Muscle of back (tissue), 3 donors: ENCODE measurements at regions not wholly inside any gene's neighbourhood (a gene's known extent, or its start where the extent isn't known, plus 50 kb on each side); places are given as distances from the start of the nearest gene placed in this dataset.

Experiments used
- DNase-seq, 3 donors: peaks; one replicate each; pipeline versions ENCODE4 v3.0.0 to v3.0.0-alpha.2; 2013

DNA sequence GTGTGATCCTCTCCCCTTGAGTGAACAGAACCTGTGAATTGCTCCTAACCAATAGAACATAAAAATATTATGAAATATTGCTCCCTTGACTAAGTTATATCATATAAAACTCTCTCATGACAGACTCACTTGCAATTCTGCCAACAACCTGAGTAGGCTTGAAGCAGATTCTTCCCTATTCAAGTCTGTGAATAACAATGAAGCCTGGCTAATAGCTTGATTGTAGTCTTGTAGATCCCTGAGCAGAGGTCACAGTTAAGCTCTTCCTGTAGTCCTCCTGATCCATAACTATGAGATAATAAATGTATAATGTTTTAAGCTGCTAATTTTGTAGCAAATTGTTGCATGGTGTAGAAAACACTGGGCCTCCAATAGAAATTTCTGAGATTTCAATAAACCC, 540.1 kb upstream of the TENM4 start:
- DNase-seq = no peak

DNA sequence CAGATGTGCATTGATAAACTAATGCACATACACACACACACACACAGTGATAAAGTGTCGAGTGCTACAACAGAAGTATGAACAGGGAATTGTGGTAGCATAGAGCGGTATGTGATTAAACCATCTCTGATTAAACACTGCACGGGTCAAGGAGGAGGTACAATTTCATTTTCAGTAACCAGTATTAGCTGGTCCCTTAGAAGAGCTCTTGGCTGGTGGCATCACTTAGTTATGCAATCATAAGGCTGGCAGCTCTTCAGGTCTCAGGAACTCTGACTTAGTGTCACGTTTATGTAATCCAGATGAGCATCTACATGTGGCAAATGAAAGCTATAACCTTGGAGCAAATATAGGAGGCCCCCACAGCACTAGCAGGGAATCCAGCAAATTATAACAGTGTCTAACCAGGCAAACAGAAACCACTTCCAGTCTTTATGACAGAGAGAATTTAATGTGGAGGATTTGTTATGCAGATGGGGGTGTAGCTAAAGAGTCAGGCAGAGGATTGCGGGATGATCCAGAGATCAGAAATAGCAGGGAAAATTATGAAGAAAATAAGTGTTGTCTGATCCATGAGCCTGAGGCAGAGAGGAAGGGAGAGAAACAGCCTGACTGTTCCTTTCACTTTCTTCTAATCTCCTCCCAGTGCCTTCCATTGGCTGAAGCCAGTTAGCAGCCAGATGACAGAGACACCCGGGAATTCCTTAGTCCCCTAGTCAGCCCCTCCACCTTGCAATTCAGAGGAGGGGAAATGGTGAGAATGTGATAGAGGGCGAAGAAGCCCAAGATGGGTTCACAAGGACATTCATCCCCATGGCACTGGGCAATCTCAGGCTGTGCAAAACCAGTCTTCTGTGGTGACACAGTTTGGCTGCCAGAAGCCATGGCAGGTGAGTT, 533.1 kb upstream of the TENM4 start:
- DNase-seq = peak in 1 of 3 donors; percentile 30

DNA sequence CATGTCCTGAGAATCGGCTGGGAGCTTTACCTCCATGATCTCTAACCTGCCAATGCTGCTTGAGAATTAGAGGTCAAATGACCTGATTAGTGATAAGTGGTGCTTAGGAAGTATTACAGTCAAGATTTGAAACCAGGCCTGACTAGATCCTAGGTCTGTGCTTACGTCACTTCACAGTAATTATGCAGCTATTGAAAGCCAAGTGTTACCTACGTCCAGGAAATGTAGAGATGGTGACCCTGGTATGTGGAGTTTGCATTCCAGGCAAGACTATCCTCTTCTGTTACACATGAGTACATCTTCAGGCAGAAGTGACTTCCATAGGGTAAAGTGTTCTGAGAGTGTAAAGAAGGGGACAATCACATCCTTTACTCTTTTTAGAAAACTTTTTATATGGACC, 530.4 kb upstream of the TENM4 start:
- no peak for DNase-seq

DNA sequence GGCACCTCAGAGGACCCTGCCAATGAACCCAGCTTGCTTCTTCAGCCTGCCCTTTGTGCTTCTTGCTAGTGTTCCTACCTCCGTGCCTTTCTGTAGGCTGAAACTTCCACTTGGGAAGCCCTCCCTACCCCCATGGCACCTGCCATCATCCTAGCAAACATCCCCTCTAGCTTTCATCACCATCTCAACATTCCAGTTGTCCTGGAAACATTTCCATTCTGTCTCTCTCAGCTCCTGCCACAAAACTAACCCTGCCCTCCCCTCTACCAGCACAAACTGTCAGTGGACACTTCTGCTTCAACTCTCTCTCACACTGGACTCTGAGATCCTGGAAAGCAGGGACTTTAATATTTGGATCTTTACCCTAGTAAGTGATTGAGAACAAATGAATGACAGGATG, 525.8 kb upstream of the TENM4 start:
- DNase-seq = no peak

DNA sequence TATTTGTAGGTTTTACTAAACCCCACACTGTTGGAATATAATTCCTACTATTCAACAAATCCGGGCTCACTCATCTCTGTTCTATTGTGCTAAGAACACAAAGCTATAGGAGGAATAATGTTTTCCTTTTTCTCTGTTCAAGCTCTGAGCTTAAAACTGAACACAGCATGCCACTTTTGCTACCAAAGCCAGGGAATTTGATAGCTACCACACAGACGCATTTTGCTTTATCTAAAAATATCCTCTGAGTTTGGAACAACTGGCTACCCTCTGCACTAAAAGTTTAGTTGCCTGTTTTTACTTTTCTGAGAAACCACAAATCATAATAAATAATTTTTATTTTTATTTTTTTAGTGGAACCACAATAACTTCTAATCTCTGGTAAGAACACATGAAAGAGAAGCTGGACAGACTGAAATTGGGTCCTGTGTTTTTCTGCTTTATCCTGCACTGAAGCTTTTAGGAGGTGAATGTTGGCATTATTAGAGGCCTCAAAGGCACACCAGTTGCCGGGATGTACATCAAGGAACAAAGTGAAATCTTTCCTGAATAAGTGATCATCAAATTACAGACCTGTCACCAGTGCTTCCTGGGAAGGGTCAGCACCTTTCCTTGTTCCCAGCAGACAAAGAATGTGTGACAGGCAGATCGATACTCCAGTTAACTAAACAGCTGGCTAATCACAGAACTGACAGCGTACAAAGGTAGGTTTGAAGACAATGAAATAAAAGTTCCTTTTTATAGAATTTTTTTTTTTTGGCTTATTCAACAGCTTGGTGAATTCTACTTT, 523.2 kb upstream of the TENM4 start:
- no peak for DNase-seq

DNA sequence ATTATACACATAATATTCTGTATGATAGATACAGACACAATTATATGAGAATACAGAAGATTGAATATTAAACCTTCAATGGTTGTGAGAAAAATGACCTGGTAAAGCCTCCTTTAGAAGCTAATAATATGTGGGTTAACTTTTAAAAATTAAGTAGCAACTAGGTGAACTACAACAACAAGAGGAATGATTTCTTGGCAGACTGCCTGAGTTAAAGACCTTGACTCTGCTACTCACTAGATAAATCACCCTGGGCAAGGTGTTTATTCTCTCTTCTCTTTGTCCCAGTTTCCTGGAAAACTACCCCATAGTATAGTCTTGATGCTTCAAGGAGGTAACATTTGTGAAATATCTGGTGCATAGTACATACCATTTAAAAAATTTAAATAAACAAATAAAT, 519.6 kb upstream of the TENM4 start:
- no peak for DNase-seq

DNA sequence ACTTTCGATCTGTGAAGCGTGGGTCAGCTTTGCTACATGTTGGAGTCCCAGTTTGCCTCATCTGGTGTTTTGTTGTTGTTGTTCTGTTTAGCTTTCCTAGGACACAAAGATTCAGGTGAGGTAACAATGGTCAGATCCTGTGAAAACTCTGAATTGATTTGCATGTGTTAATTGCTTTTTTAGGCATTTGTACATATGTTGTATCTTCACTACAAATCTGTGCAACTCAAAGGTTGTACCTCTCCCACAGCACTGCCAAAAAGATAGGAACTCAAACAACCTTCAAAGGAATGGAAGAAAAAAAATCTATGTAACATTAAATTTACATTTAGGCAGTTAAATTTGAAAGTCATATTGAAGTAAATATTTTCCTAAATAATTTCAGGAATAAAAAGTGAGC, 518.5 kb upstream of the TENM4 start:
- no peak for DNase-seq

DNA sequence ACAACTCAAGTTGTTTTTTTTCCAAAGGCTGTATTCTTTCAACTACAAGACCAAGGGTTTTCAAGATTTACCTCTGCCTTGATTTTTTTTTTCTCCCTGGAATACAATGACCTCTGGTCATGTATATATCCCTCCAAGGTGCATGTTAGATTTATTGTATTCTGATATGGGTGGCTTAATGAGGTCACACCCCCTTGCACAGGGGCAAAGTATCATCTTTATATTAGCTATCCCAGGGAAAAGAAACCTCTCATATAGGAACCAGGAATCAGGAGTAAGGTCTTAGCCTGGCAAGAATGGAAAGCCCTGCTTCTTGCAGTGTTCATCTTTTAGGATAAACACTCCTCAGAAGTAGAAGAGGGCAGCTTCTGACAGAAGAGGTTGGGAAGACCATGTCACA, 516.9 kb upstream of the TENM4 start:
- no peak for DNase-seq

DNA sequence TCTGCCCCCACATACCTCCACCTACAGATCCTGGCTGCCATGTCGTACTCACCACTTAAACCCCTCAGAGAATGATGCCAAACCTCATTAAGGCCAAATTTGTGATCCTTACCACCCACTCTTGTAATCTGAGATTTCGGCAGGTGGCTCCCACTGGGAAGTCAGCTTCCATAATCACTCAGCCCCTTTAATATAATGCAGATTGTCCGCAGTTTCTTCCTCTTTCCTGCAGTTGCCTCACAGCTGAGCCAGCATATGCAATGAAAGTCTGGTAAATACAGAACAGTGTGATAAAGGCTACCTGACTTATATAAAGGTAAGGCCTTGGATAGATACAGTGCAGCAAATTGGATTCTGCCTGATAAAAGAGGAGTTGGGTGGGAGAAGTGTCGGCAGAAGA, 515.2 kb upstream of the TENM4 start:
- DNase-seq = no peak

DNA sequence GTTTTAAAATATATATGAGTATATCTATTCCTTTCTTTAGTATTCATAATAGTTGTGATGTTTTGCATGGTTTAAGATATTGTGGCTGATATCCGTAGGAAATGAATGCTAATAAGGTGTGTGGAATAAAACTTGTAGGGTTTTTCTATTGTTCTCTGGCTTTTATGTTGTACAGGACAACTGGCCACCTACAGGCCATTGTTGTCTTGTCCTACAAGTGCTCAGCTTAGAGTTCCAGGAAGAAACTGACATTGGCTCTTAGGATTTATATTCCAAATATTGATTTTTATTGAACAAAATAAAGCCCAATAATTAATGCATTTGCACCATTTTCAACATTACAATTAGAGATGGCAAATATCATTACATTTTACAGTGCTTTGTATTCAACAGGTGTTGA, 512.8 kb upstream of the TENM4 start:
- no peak for DNase-seq

DNA sequence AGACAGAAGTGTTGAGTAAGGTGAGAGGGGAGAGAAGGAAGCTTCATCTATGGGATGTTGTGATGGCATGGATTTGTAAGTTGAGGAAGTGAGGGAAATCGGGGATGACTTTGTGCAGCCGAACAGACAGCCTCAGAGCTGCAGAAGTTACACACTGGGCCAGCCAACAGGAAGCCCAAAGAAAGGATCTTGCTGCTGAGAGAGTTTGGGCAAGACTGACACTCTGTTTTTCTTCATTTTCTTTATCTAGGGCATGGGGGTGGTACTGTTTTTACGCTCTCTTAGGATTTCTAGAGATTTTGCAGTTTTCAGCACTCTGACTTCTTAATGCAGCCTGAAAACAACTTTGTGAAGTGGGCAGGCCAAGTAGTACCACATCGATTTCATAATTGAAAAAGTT, 509.9 kb upstream of the TENM4 start:
- no peak for DNase-seq

DNA sequence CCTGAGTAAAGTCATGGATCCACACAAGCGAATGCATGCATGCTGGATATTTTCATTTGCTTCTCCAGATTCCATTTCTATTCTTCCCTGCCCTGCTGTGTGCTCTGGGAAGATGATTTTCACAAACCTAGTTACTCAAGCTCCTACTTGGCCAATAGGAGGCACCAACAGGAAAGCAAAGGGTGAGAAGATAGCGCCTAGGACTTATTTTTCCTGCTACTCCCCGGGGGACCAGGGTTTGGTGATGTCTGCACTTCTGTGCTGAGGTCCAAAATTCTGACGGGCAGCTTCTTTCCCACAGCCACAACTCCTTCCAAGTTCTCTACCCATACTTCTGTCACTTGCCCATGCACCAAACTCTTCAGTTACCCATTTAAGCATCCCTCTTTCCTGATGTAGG, 509.3 kb upstream of the TENM4 start:
- no peak for DNase-seq

DNA sequence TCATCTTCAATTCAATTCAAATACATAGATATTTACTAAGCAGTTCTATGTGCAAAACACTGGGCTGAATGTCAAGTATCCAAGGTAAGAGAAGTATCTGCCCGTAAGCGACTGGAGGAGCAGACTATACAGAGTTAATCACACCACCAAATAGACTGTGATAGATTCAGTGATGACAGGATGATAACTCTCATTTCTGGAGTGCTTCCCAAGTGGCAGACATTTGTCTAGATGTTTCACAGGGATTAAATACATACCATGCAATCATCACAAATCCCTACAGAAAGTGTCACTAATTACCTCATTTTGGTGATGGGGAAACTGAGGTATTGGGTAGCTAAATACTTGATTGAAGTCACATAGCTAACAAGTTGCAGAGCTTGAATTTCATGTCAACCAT, 508.7 kb upstream of the TENM4 start:
- no peak for DNase-seq

DNA sequence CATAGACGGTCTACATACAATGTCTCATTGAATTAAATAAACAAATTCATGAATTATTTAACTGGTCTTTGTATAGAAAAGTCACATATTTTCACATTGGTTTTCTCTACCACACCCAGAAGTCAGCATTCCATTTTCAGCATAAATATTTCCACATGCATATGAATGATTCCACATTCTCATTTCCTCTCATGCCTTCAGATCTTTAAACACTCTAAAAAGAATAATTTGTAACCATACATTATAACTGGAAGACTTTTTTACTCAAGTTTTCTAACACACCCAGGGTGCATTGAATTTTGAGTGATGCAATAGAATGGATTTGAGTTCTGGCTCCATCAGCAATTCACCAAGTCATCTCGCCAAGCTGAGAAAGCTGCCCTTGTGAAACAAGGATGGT, 501.8 kb upstream of the TENM4 start:
- DNase-seq = no peak

DNA sequence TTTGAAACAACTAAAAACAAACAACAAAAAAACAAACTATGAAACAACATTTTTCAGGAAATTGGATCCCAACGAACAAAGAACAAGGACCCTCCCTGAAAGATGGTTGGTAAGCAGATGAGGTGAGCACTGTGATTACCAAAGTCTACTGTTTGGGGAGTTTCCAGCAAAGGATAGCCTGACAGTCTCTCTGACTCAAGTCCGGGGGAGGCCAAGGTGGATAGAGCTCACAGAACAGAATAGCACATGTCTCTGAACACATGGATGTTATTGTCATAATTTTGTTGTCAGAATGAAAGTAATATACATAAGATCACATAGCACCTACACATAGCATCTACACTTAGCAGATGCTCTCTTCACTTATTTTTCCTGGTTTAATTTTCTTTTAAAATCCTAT, 501.3 kb upstream of the TENM4 start:
- no peak for DNase-seq

DNA sequence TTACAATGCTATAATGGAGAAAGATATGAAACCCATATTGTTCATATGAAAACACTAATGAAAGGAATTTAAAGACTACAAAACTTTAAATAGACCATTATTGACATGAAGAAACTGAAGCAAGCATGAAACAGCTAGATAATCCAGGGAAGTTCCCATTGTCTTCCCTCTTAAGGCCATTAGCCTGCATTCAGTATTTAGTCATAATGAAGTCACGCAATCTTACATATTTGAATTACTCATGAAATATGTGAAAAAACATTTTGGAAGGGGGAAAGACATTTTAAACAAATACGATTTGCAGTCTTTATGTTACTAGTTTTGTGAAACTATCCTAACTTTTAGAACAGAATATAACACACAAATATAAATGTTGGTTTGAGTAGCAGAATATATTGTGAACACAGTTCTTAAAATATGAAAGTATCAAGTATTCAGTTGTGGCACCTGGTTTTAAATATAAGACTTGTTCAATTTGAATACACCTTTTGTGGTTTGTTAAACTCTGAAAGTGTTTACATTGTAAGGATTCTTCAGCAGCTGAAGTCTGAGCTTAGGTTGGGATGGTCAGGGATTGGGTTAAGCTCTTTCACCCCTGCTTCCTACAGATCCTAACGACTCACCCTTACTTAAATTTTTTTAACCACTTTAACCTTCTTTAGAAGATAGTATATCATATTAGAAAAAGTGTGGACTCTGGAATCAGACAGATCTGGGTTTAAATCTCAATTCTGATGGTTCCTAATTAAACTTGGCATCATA, 500.3 kb upstream of the TENM4 start:
- DNase-seq = peak in 1 of 3 donors; percentile 28

DNA sequence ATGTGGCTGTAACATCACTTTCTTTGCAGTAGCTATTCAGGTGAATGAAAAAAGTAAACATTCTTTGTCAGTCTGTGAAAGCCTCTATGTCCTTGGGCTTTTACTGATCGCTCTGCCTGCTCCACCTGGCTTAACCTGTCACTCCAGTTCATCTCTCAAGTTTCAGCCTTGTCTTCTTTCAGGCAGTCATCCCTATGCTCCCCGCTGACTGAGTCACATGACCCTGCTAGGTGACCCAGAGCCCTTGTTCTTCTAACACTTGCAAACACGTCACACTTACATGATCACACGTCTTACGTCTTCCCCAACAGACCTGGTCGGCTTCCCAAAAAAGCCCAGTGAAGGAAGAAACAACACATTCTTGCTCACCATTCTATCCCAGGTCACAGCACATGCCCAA, 499.3 kb upstream of the TENM4 start:
- DNase-seq = no peak

DNA sequence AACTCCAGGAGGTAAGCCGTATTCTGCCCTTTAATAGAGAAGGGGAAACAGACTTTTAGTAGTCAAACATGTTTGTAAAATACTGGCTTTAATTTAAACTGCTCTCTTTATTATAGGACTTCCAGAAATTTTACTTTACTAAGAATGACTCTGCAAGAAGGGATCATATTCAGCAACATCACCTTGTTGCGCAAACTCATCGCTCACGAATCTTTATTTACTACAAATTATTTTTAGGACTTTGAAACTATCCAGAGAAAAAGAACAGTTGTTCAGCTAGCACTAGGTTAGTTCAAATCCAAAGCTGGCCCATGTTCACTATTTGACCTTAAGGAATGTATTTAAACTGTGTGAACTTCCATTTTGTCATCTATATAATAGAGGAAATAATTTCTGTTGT, 498.3 kb upstream of the TENM4 start:
- no peak for DNase-seq

DNA sequence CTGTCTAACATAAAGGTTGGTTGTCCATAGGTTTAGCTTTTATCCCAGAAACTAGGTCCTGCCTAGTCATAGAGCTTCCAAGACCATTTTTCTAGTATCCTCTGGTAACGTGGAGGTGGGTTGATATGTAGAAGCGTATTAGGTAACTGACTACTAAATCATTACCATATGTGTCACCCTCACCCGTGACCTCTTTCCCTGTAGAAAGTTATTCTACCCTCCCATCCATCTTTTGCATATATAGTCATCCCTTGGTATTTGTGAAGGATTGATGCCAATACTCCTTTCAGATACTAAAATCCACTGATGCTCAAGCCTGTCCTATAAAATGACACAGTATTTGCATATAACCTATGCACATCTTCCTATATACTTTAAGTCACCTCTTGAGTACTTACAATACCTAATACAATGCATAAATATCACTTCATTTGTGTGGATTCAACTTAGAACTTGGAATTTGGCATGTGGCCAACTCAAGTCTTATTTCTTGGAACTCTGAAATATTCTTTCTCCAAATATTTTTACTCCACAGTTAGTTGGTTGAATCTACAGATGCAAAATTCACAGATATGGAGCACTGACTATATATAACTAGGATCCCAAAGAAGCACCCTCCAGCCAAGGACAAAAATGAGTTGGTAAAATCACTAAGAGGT, 497.0 kb upstream of the TENM4 start:
- peak; percentile 1 to 18 (median 8) for DNase-seq

DNA sequence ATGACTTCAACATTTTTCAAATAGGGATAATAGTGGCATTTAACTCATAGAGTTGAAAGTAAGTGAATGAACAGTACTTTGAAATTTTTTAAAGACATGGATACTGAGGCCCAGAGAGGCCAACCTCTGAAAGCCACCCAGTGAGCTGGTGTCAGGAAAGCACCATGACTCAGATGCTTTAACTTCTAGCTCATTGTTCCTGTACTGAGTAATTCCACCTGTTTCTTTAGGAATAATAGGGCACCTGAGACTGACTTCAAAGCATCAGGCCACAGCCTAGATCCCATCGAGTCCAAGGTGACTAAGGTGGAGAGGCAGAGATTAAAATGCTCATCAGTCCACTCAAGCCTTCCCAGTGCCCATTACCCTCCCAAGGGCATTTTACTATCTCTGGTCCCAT, 491.8 kb upstream of the TENM4 start:
- no peak for DNase-seq

DNA sequence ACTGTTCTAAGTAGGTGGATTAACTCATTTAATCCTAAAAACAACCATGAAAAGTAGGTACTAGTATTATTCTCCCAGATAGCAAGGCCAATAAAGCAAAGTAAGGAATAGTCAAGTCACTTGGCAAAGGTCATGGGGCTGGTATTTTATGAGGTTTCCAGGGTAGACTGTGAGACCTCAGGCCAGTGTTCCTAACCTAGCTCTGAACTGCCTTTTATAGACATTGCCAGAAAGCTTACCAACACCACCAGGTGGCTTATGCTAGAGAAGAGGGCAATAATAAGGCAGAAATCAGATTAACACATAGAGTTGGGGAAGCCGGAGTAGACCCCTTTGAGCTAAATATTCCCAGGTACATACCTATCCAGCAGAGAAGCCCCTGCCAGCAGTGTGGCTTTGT, 490.9 kb upstream of the TENM4 start:
- DNase-seq = no peak

DNA sequence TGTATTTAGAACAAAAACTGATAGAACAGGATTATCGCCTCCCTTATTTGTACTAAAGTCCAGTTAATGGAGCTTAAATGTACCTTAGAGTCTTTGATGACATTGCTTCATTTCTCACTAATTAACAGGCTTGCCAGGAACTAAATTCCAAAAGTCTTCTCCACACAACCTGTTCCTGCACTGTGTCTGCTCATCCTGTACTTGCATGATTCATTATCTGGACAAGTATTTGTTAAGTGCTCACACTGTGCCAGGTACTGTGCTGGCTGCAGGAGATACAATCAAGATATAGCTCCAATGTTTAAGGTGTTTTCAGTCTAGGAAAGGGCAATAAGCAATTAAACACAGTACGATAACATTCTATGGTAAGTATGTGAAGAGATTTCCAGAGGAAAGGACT, 485.9 kb upstream of the TENM4 start:
- DNase-seq = no peak
